NCI-H82 (cell line): ENCODE measurements at regions not wholly inside any gene's neighbourhood (a gene's known extent, or its start where the extent isn't known, plus 50 kb on each side); places are given as distances from the start of the nearest gene placed in this dataset.
"Not testable (repeated sequence)": the region's sequence is repeated elsewhere in the genome, so short reads cannot be mapped to it uniquely, and the experiment has no call there.

Experiments used
- DNase-seq: peaks from one replicate; lab custom pipeline; 2025; lab: John Stamatoyannopoulos, UW

GRCh38 chr6:78386854-78387253 is 480.5 kb upstream of the IRAK1BP1 start:
- DNase-seq = not testable (repeated sequence)

- no peak for DNase-seq
These were observed 477.3 kb upstream of the IRAK1BP1 start for GRCh38 chr6:78390066-78390465.

- no peak for DNase-seq
These were observed 469.9 kb upstream of the IRAK1BP1 start for GRCh38 chr6:78397499-78397898.

- no peak for DNase-seq
These were observed 469.1 kb upstream of the IRAK1BP1 start for GRCh38 chr6:78398292-78398691.

- no peak for DNase-seq
These were observed 467.3 kb upstream of the IRAK1BP1 start for GRCh38 chr6:78400076-78400475.

- no peak for DNase-seq
These were observed 440.0 kb upstream of the IRAK1BP1 start for GRCh38 chr6:78427386-78427785.

GRCh38 chr6:78430521-78430920 is 436.8 kb upstream of the IRAK1BP1 start:
- no peak for DNase-seq

- DNase-seq = no peak
These were observed 431.7 kb upstream of the IRAK1BP1 start for GRCh38 chr6:78435671-78436070.

- peak; percentile 1 for DNase-seq
These were observed 431.0 kb upstream of the IRAK1BP1 start for GRCh38 chr6:78436335-78436734.

GRCh38 chr6:78438135-78438534 is 429.2 kb upstream of the IRAK1BP1 start:
- no peak for DNase-seq

GRCh38 chr6:78460711-78461110 is 406.6 kb upstream of the IRAK1BP1 start:
- DNase-seq = no peak

- DNase-seq = no peak
These were observed 404.6 kb upstream of the IRAK1BP1 start for GRCh38 chr6:78462728-78463127.

GRCh38 chr6:78465059-78465634 is 402.2 kb upstream of the IRAK1BP1 start:
- peak; percentile 78 for DNase-seq

- no peak for DNase-seq
These were observed 390.8 kb upstream of the IRAK1BP1 start for GRCh38 chr6:78476561-78476960.

- DNase-seq = peak; percentile 88
These were observed 384.4 kb upstream of the IRAK1BP1 start for GRCh38 chr6:78482801-78483552.

GRCh38 chr6:78483553-78484197 is 383.7 kb upstream of the IRAK1BP1 start:
- peak; percentile 71 for DNase-seq

GRCh38 chr6:78484198-78485064 is 382.9 kb upstream of the IRAK1BP1 start:
- no peak for DNase-seq

GRCh38 chr6:78487401-78487800 is 379.9 kb upstream of the IRAK1BP1 start:
- no peak for DNase-seq

- no peak for DNase-seq
These were observed 377.5 kb upstream of the IRAK1BP1 start for GRCh38 chr6:78489874-78490273.

- DNase-seq = no peak
These were observed 374.9 kb upstream of the IRAK1BP1 start for GRCh38 chr6:78492351-78493017.

- no peak for DNase-seq
These were observed 366.9 kb upstream of the IRAK1BP1 start for GRCh38 chr6:78500299-78501089.
